SK-N-MC (cell line): ENCODE measurements at regions not wholly inside any gene's neighbourhood (a gene's known extent, or its start where the extent isn't known, plus 50 kb on each side); places are given as distances from the start of the nearest gene placed in this dataset.
A peak's percentile ranks its signal among the peaks of the same experiment; 100 is the strongest.

Experiments
- DNase-seq: peaks from one replicate; pipeline ENCODE4 v3.0.0-alpha.2; 2011; ENCODE audit warnings: low read depth, low spot score
- H3K27ac ChIP-seq: fragments of 200-600 bp; sonication (generic); 2 replicates; pipeline ENCODE4 v1.5.1; 2016; ENCODE audit warnings: mixed run types
- H3K36me3 ChIP-seq: fragments of 200-600 bp; sonication (generic); 2 replicates; pipeline ENCODE4 v1.6.1; 2017; ENCODE audit warnings: antibody characterized with exemption, low read length, mixed read lengths; ENCODE audit not compliant: insufficient read depth
- H3K4me3 ChIP-seq: fragments of 200-600 bp; sonication (generic); 2 replicates; pipeline ENCODE4 v1.5.1; 2016
- H3K9ac ChIP-seq: fragments of 200-600 bp; sonication (generic); 2 replicates; pipeline ENCODE4 v1.8.0; 2017; ENCODE audit warnings: mixed run types, mixed read lengths; ENCODE audit not compliant: insufficient read length
- H3K9me3 ChIP-seq: fragments of 200-600 bp; sonication (generic); 2 replicates; pipeline ENCODE4 v1.6.1; 2017; ENCODE audit warnings: low read depth, mild to moderate bottlenecking, antibody characterized with exemption, low read length, moderate library complexity, mixed read lengths
- EZH2 ChIP-seq: fragments of 200-600 bp; sonication (generic); IDR thresholded peaks from one replicate; pipeline ENCODE4 v1.6.1; 2017; ENCODE audit warnings: antibody characterized with exemption
- FOXP2 ChIP-seq: optimal IDR thresholded peaks from 2 replicates; pipeline ENCODE3; 2011; ENCODE audit warnings: mild to moderate bottlenecking, moderate library complexity; ENCODE audit not compliant: insufficient read depth; ENCODE audit errors: extremely low read length, control extremely low read depth
- POLR2AphosphoS5 ChIP-seq: IDR thresholded peaks from 2 replicates; pipeline ENCODE4 v1.6.1; 2012; ENCODE audit warnings: mild to moderate bottlenecking, low read depth, low read length, borderline replicate concordance

DNA sequence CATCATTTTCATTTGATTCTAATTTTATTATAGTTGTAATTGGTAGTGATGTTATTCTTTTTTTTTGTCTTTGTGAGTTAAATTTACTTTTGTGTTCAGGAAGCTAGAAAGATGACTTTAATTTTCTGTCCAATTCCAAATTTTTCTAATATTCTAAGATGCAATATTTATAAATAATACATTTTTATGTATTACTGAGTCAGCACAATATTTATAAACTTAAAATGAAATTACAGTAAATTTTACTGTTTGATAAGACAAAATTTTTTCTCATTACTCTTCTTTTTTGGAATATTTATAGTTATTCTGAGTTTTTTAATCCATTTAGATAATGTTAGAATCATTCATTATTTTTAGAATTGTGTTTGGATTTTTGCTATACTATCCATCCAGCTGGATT is 1637.9 kb upstream of the ACO1 start:
- no peak overlapping the region for H3K9ac ChIP-seq
- no peak overlapping the region for H3K4me3 ChIP-seq
- H3K27ac ChIP-seq = no peak overlapping the region
- no peaks in the 10 kb centered on the region for H3K36me3 ChIP-seq
- no peaks in the 10 kb centered on the region for H3K9me3 ChIP-seq
- no peak for DNase-seq
- TF ChIP-seq EZH2 = no peak
- TF ChIP-seq POLR2AphosphoS5 = no peak
- TF ChIP-seq FOXP2 = no peak

- H3K36me3 ChIP-seq = no peaks in the 10 kb centered on the region
- H3K27ac ChIP-seq = no peak overlapping the region
- H3K9me3 ChIP-seq = no peaks in the 10 kb centered on the region
- no peak overlapping the region for H3K4me3 ChIP-seq
- no peak overlapping the region for H3K9ac ChIP-seq
- TF ChIP-seq POLR2AphosphoS5 (no peak), FOXP2 (no peak), EZH2 (no peak)
- DNase-seq = no peak
Measured at GRCh38 chr9:30757723-30758122, 1626.7 kb upstream of the ACO1 start.

DNA sequence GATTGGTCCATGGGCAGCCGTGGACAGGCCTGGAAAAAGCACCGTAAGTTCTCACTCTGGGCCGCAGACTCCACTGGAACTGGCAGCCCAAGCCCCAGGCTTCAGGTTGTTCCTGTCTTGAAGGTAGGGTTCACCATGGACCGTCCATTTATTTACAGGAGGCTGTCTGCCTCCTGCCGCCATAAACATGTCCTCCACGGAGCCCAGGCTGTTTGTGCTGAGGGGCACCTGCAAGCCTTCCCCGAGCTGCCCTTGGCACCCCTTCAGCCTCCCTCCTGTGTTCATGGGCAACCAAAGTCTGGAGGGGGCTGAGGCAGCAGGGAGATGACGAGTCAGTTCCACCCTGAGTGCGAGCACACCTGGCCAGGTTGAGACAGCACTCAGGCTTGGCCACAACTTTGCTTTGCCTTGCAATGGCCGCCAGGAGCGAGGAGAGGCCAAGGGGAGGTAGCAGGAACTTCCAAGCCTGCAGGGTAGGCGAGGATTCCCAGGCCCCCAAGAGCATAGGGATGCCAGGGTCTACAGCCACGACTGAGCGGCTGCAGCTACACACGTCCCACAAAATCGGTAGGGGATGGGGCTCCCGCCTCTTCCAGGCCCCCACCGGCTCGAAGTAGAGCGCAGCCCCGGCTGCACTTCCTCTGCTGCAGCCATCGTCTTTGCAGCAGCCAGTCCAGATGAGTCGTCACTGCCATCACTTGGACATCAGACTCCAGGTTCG is 1625.6 kb upstream of the ACO1 start:
- H3K9me3 ChIP-seq = no peaks in the 10 kb centered on the region
- DNase-seq = no peak
- H3K9ac ChIP-seq = no peak overlapping the region
- H3K36me3 ChIP-seq = no peaks in the 10 kb centered on the region
- no peak overlapping the region for H3K4me3 ChIP-seq
- TF ChIP-seq EZH2 (no peak), FOXP2 (no peak), POLR2AphosphoS5 (no peak)
- H3K27ac ChIP-seq = no peak overlapping the region

DNA sequence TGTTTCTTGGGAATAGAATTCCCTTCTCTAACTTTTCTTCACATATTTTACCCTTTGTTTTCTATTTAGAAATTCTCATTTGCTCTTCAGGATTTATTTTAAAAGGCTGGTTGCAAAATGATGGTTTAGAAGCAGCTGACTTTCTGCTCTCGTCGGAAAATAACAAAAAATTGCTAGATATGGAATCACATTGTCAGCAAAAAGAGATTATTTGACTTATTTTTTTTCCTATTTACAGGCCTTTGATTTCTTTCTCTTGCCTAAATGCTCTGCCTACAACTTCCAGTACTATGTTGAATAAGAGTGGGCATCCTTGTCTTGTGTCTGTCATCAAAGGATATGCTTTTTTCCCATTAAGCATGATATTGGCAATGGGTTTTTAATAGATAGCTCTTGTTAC is 1619.1 kb upstream of the ACO1 start:
- TF ChIP-seq FOXP2 (no peak), POLR2AphosphoS5 (no peak), EZH2 (no peak)
- no peak overlapping the region for H3K4me3 ChIP-seq
- H3K27ac ChIP-seq = no peak overlapping the region
- DNase-seq = no peak
- no peaks in the 10 kb centered on the region for H3K9me3 ChIP-seq
- H3K9ac ChIP-seq = no peak overlapping the region
- no peaks in the 10 kb centered on the region for H3K36me3 ChIP-seq

DNA sequence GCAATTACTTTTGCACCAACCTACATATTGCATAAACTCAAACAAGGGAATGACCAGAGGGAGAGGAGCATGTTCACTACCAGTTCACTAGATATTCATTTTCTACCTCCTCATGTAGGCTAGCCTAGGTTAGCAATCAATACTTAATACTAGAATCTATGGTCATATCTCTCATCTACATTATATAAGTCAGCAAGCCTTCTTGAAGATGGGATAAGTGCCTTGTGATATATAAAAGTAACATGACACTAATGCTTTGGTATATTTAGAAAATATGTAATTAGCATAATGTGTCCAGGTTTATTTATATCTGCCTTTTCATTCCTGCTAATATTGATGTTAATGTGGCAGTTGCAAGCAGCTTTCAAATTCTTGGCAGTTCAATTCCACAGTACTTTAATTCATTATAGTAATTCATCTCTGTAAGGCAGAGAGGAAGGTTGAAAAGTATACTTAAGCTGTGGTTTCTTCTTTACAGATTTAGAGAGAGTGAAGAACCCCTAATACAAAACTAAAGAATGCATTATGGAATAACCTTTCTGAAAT is 1613.2 kb upstream of the ACO1 start:
- TF ChIP-seq FOXP2 = no peak
- no peak for TF ChIP-seq EZH2
- no peak for TF ChIP-seq POLR2AphosphoS5
- H3K27ac ChIP-seq = no peak overlapping the region; the same call in 1 of the 2 replicates
- DNase-seq = no peak
- no peaks in the 10 kb centered on the region for H3K36me3 ChIP-seq
- H3K9me3 ChIP-seq = no peaks in the 10 kb centered on the region
- 0 out of 2 replicates have a peak overlapping the region, but pooled peaks have one; percentile 0 for H3K4me3 ChIP-seq
- H3K9ac ChIP-seq = no peak overlapping the region

DNA sequence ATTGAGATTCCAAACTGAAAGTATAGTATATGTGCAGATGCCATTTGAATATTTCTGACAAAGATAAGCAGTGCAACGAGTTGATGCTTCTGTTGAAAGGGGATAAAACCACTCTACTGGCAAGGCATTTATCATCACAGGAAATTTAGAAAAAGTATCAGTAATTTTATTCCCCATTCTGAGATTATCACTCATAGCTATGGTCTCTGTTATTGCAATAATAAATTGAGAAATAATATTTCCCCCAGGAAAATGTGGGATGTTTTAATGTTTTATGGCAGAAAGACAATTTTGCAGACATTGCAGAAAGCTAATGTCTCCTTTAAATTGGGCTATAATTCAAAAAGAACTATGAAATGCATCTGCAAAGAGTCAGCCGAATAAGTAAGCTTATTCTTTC is 1612.7 kb upstream of the ACO1 start:
- DNase-seq = peak; percentile 71
- no peaks in the 10 kb centered on the region for H3K9me3 ChIP-seq
- no peaks in the 10 kb centered on the region for H3K36me3 ChIP-seq
- 0 out of 2 replicates have a peak overlapping the region, but pooled peaks have one; percentile 0 for H3K4me3 ChIP-seq
- no peak overlapping the region; the same call in 1 of the 2 replicates for H3K27ac ChIP-seq
- no peak overlapping the region for H3K9ac ChIP-seq
- TF ChIP-seq EZH2 = no peak
- TF ChIP-seq POLR2AphosphoS5 = peak; percentile 47; the same call in 1 of the 2 replicates

- no peak overlapping the region for H3K27ac ChIP-seq
- no peaks in the 10 kb centered on the region for H3K36me3 ChIP-seq
- no peaks in the 10 kb centered on the region for H3K9me3 ChIP-seq
- no peak overlapping the region for H3K4me3 ChIP-seq
- DNase-seq = no peak
- H3K9ac ChIP-seq = no peak overlapping the region
- no peak for TF ChIP-seq POLR2AphosphoS5
- TF ChIP-seq FOXP2 = no peak
- TF ChIP-seq EZH2 = no peak
Measured at GRCh38 chr9:30773427-30773826, 1611.0 kb upstream of the ACO1 start.

- no peak for DNase-seq
- Histone ChIP-seq H3K4me3 (no peak overlapping the region), H3K9ac (no peak overlapping the region), H3K9me3 (no peaks in the 10 kb centered on the region), H3K36me3 (no peaks in the 10 kb centered on the region), H3K27ac (no peak overlapping the region)
- TF ChIP-seq FOXP2 (no peak), POLR2AphosphoS5 (no peak), EZH2 (no peak)
Measured at GRCh38 chr9:30774326-30774725, 1610.1 kb upstream of the ACO1 start.

GRCh38 chr9:30775236-30775635 is 1609.2 kb upstream of the ACO1 start:
- H3K27ac ChIP-seq = no peak overlapping the region
- no peaks in the 10 kb centered on the region for H3K36me3 ChIP-seq
- H3K4me3 ChIP-seq = no peak overlapping the region
- no peak overlapping the region for H3K9ac ChIP-seq
- DNase-seq = no peak
- H3K9me3 ChIP-seq = no peaks in the 10 kb centered on the region
- TF ChIP-seq EZH2 (no peak), POLR2AphosphoS5 (no peak), FOXP2 (no peak)
